H1 (cell line): ENCODE measurements at regions not wholly inside any gene's neighbourhood (a gene's known extent, or its start where the extent isn't known, plus 50 kb on each side); places are given as distances from the start of the nearest gene placed in this dataset.

Experiments
- CTBP2 ChIP-seq: IDR thresholded peaks from 2 replicates; pipeline ENCODE4 v1.7.0; 2011; ENCODE audit warnings: borderline replicate concordance, mild to moderate bottlenecking, moderate library complexity, mixed read lengths, low read length; ENCODE audit not compliant: insufficient read depth, insufficient read length
- CTCF ChIP-seq, 3 experiments: IDR thresholded peaks; 1 replicate in 2 of 3; 2 replicates in 1 of 3; pipeline versions ENCODE4 v1.5.1 to v1.6.1; 2011; ENCODE audit warnings: low read length in 3 of 3, mild to moderate bottlenecking in 3 of 3, inconsistent platforms in 2 of 3, low read depth in 1 of 3, moderate library complexity in 1 of 3; ENCODE audit not compliant: insufficient read depth in 1 of 3; ENCODE audit errors: control extremely low read depth in 1 of 3
- EP300 ChIP-seq, 2 experiments: IDR thresholded peaks; 1 replicate in 1 of 2; 2 replicates in 1 of 2; pipeline ENCODE4 v1.6.1; 2011 to 2012; ENCODE audit warnings: low read depth in 2 of 2, low read length in 2 of 2, mild to moderate bottlenecking in 2 of 2, borderline replicate concordance in 1 of 2, inconsistent platforms in 1 of 2, moderate library complexity in 1 of 2
- EZH2 ChIP-seq: fragments of 200-600 bp; sonication (generic); IDR thresholded peaks from 2 replicates; pipeline ENCODE4 v1.7.1; 2012; ENCODE audit warnings: low read depth, mild to moderate bottlenecking, moderate library complexity, low read length, inconsistent platforms; ENCODE audit not compliant: severe bottlenecking
- JUN ChIP-seq: IDR thresholded peaks from 2 replicates; pipeline ENCODE4 v1.6.1; 2011; ENCODE audit warnings: low read depth, mild to moderate bottlenecking, improper control_type of control experiment, low read length
- JUND ChIP-seq: IDR thresholded peaks from 2 replicates; pipeline ENCODE4 v1.6.1; 2011; ENCODE audit warnings: mild to moderate bottlenecking, improper control_type of control experiment, low read length
- MAFK ChIP-seq: IDR thresholded peaks from 2 replicates; pipeline ENCODE4 v1.6.1; 2012; ENCODE audit warnings: low read depth, mild to moderate bottlenecking, improper control_type of control experiment, low read length
- NRF1 ChIP-seq: IDR thresholded peaks from 2 replicates; pipeline ENCODE4 v1.6.1; 2011; ENCODE audit warnings: mild to moderate bottlenecking, low read depth, low read length, improper control_type of control experiment
- RAD21 ChIP-seq, 2 experiments: IDR thresholded peaks in 1 of 2; conservative IDR thresholded peaks in 1 of 2; 2 replicates each; pipeline ENCODE4 v1.6.1; 2011; ENCODE audit warnings: low read depth in 2 of 2, low read length in 2 of 2, improper control_type of control experiment in 1 of 2, inconsistent platforms in 1 of 2, mild to moderate bottlenecking in 1 of 2, moderate library complexity in 1 of 2
- SP2 ChIP-seq: IDR thresholded peaks from 2 replicates; pipeline ENCODE4 v1.6.1; 2012; ENCODE audit warnings: mild to moderate bottlenecking, low read length, inconsistent platforms
- TCF12 ChIP-seq: IDR thresholded peaks from 2 replicates; pipeline ENCODE4 v1.6.1; 2011; ENCODE audit warnings: low read depth, mild to moderate bottlenecking, low read length
- TEAD4 ChIP-seq: IDR thresholded peaks from 2 replicates; pipeline ENCODE4 v1.6.1; 2012; ENCODE audit warnings: low read depth, low read length, inconsistent platforms, mixed read lengths
- YY1 ChIP-seq: IDR thresholded peaks from 2 replicates; pipeline ENCODE4 v1.6.1; 2011; ENCODE audit warnings: low read depth, mild to moderate bottlenecking, low read length
- TF ChIP-seq, protein P1 (sequence below): fragments of 300-600 bp; sonication (generic); IDR thresholded peaks from 2 replicates; pipeline ENCODE4 v1.7.1; 2012; ENCODE audit warnings: low read length, moderate library complexity, mild to moderate bottlenecking, inconsistent platforms; ENCODE audit not compliant: insufficient replicate concordance

DNA sequence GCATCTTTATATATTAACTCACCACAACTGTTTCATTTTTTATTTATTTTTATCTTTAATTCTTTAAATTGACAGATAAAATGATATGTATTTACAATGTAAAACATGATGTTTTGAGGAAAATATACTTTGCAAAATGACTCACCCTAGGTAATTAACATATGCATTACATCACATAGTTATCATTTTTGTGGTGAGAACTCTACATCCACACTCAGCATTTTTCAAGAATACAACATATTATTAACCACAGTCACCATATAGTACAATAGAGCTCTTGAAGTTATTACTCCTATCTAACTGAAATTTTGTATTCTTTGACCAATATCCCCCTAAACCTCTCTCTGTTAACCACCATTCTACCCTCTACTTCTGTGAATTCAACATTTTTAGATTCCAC lies 194.7 kb upstream of the KIF2B start:
- TF ChIP-seq CTCF (IDR thresholded peaks at IDR 0.05; ENCODE audit: control extremely low read depth in 1 of 3, insufficient read depth in 1 of 3, low read depth in 1 of 3, low read length in 3 of 3) (no peak), YY1 (no peak), TCF12 (no peak), RAD21 (IDR thresholded peaks at IDR 0.05 in 1 of 2, conservative IDR thresholded peaks at IDR 0.05 in 1 of 2; ENCODE audit: low read depth in 2 of 2, low read length in 2 of 2) (no peak), TEAD4 (no peak), EZH2 (no peak), SP2 (no peak), JUN (no peak), EP300 (IDR thresholded peaks at IDR 0.05; ENCODE audit: borderline replicate concordance in 1 of 2, low read depth in 2 of 2, low read length in 2 of 2) (no peak), NRF1 (no peak), MAFK (no peak), JUND (no peak), CTBP2 (no peak)
- TF ChIP-seq, protein P1, sequence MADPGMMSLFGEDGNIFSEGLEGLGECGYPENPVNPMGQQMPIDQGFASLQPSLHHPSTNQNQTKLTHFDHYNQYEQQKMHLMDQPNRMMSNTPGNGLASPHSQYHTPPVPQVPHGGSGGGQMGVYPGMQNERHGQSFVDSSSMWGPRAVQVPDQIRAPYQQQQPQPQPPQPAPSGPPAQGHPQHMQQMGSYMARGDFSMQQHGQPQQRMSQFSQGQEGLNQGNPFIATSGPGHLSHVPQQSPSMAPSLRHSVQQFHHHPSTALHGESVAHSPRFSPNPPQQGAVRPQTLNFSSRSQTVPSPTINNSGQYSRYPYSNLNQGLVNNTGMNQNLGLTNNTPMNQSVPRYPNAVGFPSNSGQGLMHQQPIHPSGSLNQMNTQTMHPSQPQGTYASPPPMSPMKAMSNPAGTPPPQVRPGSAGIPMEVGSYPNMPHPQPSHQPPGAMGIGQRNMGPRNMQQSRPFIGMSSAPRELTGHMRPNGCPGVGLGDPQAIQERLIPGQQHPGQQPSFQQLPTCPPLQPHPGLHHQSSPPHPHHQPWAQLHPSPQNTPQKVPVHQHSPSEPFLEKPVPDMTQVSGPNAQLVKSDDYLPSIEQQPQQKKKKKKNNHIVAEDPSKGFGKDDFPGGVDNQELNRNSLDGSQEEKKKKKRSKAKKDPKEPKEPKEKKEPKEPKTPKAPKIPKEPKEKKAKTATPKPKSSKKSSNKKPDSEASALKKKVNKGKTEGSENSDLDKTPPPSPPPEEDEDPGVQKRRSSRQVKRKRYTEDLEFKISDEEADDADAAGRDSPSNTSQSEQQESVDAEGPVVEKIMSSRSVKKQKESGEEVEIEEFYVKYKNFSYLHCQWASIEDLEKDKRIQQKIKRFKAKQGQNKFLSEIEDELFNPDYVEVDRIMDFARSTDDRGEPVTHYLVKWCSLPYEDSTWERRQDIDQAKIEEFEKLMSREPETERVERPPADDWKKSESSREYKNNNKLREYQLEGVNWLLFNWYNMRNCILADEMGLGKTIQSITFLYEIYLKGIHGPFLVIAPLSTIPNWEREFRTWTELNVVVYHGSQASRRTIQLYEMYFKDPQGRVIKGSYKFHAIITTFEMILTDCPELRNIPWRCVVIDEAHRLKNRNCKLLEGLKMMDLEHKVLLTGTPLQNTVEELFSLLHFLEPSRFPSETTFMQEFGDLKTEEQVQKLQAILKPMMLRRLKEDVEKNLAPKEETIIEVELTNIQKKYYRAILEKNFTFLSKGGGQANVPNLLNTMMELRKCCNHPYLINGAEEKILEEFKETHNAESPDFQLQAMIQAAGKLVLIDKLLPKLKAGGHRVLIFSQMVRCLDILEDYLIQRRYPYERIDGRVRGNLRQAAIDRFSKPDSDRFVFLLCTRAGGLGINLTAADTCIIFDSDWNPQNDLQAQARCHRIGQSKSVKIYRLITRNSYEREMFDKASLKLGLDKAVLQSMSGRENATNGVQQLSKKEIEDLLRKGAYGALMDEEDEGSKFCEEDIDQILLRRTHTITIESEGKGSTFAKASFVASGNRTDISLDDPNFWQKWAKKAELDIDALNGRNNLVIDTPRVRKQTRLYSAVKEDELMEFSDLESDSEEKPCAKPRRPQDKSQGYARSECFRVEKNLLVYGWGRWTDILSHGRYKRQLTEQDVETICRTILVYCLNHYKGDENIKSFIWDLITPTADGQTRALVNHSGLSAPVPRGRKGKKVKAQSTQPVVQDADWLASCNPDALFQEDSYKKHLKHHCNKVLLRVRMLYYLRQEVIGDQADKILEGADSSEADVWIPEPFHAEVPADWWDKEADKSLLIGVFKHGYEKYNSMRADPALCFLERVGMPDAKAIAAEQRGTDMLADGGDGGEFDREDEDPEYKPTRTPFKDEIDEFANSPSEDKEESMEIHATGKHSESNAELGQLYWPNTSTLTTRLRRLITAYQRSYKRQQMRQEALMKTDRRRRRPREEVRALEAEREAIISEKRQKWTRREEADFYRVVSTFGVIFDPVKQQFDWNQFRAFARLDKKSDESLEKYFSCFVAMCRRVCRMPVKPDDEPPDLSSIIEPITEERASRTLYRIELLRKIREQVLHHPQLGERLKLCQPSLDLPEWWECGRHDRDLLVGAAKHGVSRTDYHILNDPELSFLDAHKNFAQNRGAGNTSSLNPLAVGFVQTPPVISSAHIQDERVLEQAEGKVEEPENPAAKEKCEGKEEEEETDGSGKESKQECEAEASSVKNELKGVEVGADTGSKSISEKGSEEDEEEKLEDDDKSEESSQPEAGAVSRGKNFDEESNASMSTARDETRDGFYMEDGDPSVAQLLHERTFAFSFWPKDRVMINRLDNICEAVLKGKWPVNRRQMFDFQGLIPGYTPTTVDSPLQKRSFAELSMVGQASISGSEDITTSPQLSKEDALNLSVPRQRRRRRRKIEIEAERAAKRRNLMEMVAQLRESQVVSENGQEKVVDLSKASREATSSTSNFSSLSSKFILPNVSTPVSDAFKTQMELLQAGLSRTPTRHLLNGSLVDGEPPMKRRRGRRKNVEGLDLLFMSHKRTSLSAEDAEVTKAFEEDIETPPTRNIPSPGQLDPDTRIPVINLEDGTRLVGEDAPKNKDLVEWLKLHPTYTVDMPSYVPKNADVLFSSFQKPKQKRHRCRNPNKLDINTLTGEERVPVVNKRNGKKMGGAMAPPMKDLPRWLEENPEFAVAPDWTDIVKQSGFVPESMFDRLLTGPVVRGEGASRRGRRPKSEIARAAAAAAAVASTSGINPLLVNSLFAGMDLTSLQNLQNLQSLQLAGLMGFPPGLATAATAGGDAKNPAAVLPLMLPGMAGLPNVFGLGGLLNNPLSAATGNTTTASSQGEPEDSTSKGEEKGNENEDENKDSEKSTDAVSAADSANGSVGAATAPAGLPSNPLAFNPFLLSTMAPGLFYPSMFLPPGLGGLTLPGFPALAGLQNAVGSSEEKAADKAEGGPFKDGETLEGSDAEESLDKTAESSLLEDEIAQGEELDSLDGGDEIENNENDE = no peak
